ENCODE measurements at regions not wholly inside any gene's neighbourhood (a gene's known extent, or its start where the extent isn't known, plus 50 kb on each side); places are given as distances from the start of the nearest gene placed in this dataset.
"Not testable (repeated sequence)": the region's sequence is repeated elsewhere in the genome, so short reads cannot be mapped to it uniquely, and the experiment has no call there.

- DNase-seq (ENCODE audit: low spot score in 2 of 2) = no peak
- no peaks in the 10 kb centered on the region for H3K36me3 ChIP-seq
- H3K27me3 ChIP-seq = no peaks in the 10 kb centered on the region
- no peaks in the 10 kb centered on the region for H3K9me3 ChIP-seq
- no peak overlapping the region for H3K4me3 ChIP-seq
- H3K27ac ChIP-seq = no peak overlapping the region
- intact Hi-C loops (cut with DNase I; ENCODE audit: low total_unique reads) = no loop called here
- H3K4me1 ChIP-seq = no peaks in the 10 kb centered on the region
- TF ChIP-seq POLR2A (IDR thresholded peaks at IDR 0.05) (no peak), POLR2AphosphoS5 (IDR thresholded peaks at IDR 0.05) (no peak)
- TF ChIP-seq, protein P1, sequence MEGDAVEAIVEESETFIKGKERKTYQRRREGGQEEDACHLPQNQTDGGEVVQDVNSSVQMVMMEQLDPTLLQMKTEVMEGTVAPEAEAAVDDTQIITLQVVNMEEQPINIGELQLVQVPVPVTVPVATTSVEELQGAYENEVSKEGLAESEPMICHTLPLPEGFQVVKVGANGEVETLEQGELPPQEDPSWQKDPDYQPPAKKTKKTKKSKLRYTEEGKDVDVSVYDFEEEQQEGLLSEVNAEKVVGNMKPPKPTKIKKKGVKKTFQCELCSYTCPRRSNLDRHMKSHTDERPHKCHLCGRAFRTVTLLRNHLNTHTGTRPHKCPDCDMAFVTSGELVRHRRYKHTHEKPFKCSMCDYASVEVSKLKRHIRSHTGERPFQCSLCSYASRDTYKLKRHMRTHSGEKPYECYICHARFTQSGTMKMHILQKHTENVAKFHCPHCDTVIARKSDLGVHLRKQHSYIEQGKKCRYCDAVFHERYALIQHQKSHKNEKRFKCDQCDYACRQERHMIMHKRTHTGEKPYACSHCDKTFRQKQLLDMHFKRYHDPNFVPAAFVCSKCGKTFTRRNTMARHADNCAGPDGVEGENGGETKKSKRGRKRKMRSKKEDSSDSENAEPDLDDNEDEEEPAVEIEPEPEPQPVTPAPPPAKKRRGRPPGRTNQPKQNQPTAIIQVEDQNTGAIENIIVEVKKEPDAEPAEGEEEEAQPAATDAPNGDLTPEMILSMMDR (IDR thresholded peaks at IDR 0.05) = no peak
Observed at GRCh38 chr7:111653846-111654245, 91.6 kb upstream of the IMMP2L start.

GRCh38 chr7:111650456-111650999, 88.2 kb upstream of the IMMP2L start:
- intact Hi-C loops (cut with DNase I; ENCODE audit: low total_unique reads) = no loop called here
- H3K27me3 ChIP-seq = no peaks in the 10 kb centered on the region
- no peaks in the 10 kb centered on the region for H3K36me3 ChIP-seq
- peak in 1 of 3 donors; percentile 41 for TF ChIP-seq POLR2AphosphoS5 (IDR thresholded peaks at IDR 0.05)
- no peak for TF ChIP-seq POLR2A (IDR thresholded peaks at IDR 0.05)
- TF ChIP-seq, protein P1 (IDR thresholded peaks at IDR 0.05) = no peak
- no peak for DNase-seq (ENCODE audit: low spot score in 2 of 2)
- H3K27ac ChIP-seq = no peak overlapping the region
- no peaks in the 10 kb centered on the region for H3K4me1 ChIP-seq
- H3K4me3 ChIP-seq = no peak overlapping the region
- H3K9me3 ChIP-seq = no peaks in the 10 kb centered on the region

GRCh38 chr7:111647881-111648280, 85.6 kb upstream of the IMMP2L start:
- Histone ChIP-seq H3K36me3 (no peaks in the 10 kb centered on the region), H3K4me1 (no peaks in the 10 kb centered on the region), H3K9me3 (no peaks in the 10 kb centered on the region), H3K4me3 (no peak overlapping the region), H3K27me3 (no peaks in the 10 kb centered on the region), H3K27ac (no peak overlapping the region)
- DNase-seq (ENCODE audit: low spot score in 2 of 2) = no peak
- TF ChIP-seq, protein P1 (IDR thresholded peaks at IDR 0.05) = no peak
- no peak for TF ChIP-seq POLR2AphosphoS5 (IDR thresholded peaks at IDR 0.05)
- TF ChIP-seq POLR2A (IDR thresholded peaks at IDR 0.05) = no peak
- intact Hi-C loops (cut with DNase I; ENCODE audit: low total_unique reads) = no loop called here

- H3K4me1 ChIP-seq; intact Hi-C loops (cut with DNase I; ENCODE audit: low total_unique reads); H3K27me3 ChIP-seq; DNase-seq (ENCODE audit: low spot score in 2 of 2); H3K9me3 ChIP-seq; H3K4me3 ChIP-seq; H3K36me3 ChIP-seq; H3K27ac ChIP-seq: not testable (repeated sequence)
Observed at GRCh38 chr7:111644595-111644994, 82.3 kb upstream of the IMMP2L start.

GRCh38 chr7:111642373-111642772, 80.1 kb upstream of the IMMP2L start:
- H3K9me3 ChIP-seq = no peaks in the 10 kb centered on the region
- TF ChIP-seq POLR2A (IDR thresholded peaks at IDR 0.05) (no peak), POLR2AphosphoS5 (IDR thresholded peaks at IDR 0.05) (no peak)
- TF ChIP-seq, protein P1 (IDR thresholded peaks at IDR 0.05) = no peak
- no peaks in the 10 kb centered on the region for H3K36me3 ChIP-seq
- H3K27ac ChIP-seq = no peak overlapping the region
- H3K4me3 ChIP-seq = no peak overlapping the region
- intact Hi-C loops (cut with DNase I; ENCODE audit: low total_unique reads) = no loop called here
- H3K27me3 ChIP-seq = no peaks in the 10 kb centered on the region
- H3K4me1 ChIP-seq = no peaks in the 10 kb centered on the region
- no peak for DNase-seq (ENCODE audit: low spot score in 2 of 2)

GRCh38 chr7:111640416-111640815, 78.1 kb upstream of the IMMP2L start:
- intact Hi-C loops (cut with DNase I; ENCODE audit: low total_unique reads) = no loop called here
- Histone ChIP-seq H3K9me3 (no peaks in the 10 kb centered on the region), H3K27me3 (no peaks in the 10 kb centered on the region), H3K27ac (no peak overlapping the region), H3K4me1 (no peaks in the 10 kb centered on the region), H3K36me3 (no peaks in the 10 kb centered on the region), H3K4me3 (no peak overlapping the region)
- no peak for DNase-seq (ENCODE audit: low spot score in 2 of 2)
- TF ChIP-seq POLR2A (IDR thresholded peaks at IDR 0.05) (no peak), POLR2AphosphoS5 (IDR thresholded peaks at IDR 0.05) (no peak)
- TF ChIP-seq, protein P1 (IDR thresholded peaks at IDR 0.05) = no peak
